D341Med (cell line): ENCODE measurements at regions not wholly inside any gene's neighbourhood (a gene's known extent, or its start where the extent isn't known, plus 50 kb on each side); places are given as distances from the start of the nearest gene placed in this dataset.
"Not testable (repeated sequence)": the region's sequence is repeated elsewhere in the genome, so short reads cannot be mapped to it uniquely, and the experiment has no call there.

ENCODE experiments used
- DNase-seq: peaks from one replicate; pipeline ENCODE4 v3.0.0; 2012; ENCODE audit warnings: low spot score

DNA sequence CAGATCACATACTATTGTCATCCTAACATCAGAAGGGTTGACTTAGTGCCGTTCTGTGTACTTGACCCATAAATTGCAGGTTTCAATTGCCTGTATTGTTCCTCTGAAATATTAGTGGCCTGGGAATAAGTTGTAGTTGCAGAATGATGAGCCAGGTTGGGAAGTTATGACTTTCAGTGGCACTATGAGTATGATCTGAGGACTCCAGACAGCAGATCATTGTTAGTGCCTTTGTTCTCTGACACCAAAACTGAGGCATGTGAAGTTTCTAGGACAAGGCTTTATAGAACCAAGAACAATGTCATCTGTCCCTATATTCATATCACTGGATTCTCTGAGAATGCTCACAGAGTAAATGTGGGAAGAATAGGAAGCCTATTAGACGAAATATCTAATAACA, 403.7 kb downstream of the STK39 start:
- no peak for DNase-seq

DNA sequence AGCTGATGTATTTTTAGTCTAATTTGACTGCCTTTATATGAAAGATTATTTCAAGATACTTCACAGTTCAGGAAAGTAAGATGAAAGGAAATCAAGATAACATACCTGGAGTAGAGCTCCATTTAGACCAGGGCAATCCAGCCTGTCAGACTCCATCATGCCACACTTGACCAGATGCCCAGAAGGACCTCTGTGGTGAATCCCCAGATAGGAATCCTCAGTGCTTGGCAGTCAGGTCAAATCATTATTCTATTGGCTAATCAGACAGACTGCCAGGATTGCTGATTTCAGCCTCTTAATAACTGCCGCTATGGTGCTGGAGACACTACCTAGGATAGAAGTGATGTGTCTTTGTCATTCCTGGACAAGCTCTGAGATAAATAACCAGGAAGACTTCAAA, 404.2 kb downstream of the STK39 start:
- DNase-seq = no peak

DNA sequence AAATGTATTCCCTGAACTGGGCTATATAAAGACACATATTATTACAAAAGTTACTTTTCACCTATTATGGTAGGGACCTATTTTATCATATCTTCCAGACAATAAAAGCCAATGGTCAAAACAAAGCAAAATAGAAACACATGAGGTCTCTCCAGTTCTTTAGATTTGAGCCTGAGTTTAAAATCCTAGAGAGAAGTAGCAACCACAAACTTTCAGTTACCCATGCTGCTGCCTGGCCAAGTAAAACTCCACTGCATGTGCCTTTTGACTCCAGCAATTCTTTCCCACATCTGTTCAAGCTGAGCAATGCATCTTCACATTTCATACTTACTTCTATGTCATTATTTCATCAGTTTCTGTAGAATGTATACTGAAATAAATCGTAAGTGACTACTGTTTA, 405.3 kb downstream of the STK39 start:
- no peak for DNase-seq

DNA sequence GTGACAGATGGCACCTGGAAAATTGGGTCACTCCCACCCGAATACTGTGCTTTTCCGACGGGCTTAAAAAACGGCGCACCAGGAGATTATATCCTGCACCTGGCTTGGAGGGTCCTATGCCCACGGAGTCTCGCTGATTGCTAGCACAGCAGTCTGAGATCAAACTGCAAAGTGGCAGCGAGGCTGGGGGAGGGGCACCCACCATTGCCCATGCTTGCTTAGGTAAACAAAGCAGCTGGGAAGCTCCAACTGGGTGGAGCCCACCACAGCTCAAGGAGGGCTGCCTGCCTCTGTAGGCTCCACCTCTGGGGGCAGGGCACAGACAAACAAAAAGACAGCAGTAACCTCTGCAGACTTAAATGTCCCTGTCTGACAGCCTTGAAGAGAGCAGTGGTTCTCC, 412.1 kb downstream of the STK39 start:
- not testable (repeated sequence) for DNase-seq

DNA sequence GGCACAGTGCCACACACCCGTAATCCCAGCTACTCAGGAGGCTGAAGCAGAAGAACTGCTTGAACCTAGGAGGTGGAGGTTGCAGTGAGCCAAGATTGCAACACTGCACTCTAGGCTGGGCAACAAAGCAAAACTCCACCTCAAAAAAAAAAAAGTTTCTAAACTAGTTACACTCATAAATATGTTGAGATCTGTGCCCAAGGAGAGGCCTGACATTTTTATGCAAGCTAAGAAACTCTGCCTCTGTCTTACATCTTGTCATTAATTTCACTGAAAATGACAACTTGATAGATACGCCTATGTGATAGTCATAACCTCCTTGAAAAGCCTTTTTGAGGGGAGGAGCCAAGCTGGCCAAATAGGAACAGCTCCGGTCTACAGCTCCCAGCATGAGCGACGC, 412.7 kb downstream of the STK39 start:
- DNase-seq = no peak

DNA sequence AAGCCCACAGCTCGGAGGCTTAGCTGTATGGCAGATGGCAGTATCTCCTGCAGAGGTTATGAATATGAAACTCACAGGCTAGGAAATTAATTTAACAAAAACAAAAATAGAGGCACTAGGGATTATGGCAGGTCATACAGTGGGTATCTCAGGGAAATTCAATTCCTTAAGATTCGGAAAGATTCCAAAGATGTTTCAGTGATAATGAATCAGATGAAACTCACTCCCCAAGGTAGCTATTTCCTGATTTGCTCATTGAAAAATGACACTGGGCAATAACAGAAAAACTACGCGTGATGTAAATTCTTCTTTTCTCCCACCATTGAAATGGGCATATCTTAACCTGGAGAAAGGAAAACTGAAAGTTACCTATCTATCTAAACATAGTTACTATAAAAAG, 414.1 kb downstream of the STK39 start:
- DNase-seq = no peak

DNA sequence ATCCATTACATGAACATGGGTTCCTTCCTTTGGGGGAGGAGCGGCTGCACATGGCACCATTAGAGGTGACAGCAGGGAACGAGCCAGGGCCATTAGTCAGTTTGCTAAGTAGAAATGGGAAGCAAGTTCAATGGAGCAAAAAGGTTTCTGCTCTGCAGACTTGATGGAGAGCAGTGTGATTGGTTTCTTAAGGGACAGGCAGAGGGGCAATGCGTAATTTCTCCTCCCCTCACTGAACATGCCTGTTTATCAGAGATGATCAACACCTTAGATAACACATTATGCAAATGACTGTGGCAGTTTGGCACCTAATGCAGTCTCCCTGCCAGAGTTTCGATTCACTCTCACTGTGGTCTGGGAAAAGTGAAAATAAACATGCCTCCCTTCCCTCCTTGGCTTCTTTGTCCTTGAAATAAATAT, 414.5 kb downstream of the STK39 start:
- no peak for DNase-seq

DNA sequence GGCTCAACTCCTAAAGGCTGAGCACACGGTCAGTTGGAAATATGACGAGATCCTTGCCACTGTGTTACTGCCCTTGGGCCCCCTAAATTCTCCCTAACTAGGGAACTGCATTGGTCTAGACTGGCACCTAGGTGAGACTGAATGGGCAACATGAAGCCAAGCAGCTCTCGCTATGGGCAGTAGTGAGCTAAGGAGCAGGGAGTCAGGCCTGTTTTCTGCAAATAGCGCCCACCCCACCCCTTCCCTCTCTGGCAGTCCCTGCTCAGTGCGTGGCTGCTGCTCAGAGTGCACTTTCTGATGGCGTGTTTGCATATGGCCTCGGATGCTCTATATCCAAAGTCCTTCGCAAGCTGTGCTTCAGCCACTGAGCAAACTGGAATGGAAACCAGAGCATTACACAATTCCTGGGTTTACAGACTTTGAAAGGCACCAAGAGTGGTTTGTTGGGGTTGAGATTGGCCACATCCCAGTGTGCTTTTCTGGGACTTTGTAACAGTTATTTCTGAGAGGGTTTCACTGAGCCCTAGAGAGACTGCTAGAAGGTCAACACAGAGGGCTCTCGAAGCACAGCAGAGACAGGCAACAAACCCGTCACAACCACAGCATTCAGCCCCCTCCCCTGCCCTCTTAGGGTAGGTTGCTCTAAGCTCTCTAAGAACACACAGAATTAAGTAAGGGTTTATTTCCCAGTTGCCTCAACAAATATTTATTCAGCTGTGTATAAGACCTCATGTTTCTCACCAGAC, 419.9 kb downstream of the STK39 start:
- no peak for DNase-seq

DNA sequence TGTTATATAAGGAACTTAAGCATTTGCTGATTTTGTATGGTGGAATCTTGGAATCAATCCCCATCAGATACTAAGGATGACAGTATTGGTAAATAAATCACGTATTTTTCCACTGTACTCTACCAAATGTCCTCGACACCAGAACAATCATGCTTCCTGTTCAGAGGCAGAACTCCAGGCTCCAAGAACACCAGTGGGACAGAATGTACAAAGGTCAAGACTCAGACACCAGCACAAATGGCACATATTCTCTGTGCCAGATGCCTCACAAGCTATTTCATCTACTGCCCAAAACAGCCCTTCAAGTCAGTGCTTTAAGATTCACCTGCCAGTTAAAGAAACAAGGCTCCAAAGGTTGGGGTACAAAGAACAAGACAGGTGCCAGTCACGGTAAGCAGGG, 420.5 kb downstream of the STK39 start:
- no peak for DNase-seq

DNA sequence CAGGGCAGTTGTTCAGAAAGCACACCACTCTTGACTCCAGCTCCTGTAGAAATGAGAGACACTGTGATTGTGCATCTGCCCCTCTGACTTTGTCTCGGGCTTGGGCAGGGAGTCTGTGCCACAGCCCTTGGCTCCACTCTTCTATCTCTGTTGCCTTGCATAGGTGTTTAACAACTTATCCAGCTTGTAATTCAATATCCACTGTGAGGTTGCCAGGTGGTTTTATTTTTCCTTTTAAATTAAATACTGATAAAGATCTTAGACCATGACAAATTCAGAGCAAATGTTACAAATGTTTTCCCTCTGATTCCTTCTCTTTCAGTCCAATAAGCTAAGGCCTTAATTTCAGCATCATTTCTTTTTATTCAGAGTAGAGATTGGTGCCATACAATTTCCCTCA, 421.7 kb downstream of the STK39 start:
- DNase-seq = no peak

DNA sequence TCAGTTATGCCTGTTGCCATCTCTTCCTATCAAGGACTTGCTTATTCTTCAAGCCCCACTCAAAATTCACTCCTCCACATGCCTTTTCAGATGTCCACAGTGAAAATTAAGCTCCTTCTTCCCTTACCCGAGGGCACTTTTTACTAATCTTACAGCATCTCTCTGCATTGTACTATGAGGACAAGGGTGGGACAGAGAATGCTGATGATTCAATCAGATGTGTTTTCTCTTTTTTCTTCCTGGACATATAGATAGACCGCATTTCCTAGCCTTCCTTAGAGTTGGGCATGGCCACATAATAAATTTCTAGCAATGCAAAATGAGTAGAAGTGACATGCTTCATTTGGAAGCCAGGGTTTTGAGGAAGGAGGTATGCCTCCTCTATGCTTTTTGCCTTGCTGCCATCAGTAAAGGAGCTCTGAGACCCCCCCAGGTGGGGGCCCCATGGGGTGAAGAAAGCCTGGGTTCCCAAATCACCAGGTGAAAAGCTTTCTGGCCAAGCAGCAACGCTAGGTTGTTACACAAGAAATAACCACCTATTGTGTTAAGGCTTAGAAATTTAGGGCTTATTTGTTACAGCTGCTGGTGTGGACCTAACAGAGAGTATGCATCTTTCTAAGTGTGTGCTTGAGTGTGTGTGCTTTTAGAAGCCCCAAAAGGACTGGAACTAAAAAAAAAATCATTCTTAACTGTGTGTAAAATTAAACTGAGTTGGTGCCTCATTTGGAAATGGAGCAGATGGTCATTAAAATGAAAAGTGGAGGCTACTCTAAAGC, 424.5 kb downstream of the STK39 start:
- DNase-seq = no peak

DNA sequence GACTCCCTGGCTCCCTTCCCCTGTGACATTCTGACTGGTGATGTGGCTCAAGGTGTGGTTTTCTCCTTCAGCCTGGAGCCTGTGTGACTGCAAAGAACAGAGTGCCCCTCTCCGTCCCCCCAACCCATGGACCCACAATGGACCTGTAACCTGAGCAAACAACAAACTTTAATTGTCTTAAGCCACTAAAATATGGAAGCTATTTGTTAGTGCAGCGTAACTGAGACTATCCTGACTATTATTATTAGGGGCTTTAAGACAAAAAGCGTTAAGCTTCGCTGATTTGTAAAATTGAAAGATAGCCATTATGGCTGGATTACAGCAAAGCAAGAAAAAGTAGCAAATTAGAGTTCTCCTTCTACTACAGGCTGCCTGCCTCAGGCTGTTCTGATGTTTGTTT, 426.9 kb downstream of the STK39 start:
- no peak for DNase-seq

DNA sequence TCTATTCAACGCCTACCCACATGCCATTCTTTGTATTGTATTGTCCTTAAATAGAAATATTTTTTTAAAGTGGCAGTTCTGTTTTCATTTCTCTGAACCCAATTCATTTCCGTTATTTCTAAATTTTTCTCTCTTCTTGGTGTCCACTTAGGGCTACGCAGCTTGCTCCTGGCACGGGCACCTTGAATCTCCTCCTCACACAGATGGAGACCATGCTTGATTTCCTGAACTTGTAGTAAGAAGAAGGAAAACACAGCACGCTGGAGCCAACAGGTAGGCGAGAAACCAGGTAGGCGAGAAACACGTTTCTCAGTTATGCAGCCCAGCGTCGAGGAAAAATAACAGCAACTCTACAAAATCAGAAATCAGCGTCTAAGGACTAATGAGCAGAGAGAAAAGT, 428.9 kb downstream of the STK39 start:
- DNase-seq = no peak

DNA sequence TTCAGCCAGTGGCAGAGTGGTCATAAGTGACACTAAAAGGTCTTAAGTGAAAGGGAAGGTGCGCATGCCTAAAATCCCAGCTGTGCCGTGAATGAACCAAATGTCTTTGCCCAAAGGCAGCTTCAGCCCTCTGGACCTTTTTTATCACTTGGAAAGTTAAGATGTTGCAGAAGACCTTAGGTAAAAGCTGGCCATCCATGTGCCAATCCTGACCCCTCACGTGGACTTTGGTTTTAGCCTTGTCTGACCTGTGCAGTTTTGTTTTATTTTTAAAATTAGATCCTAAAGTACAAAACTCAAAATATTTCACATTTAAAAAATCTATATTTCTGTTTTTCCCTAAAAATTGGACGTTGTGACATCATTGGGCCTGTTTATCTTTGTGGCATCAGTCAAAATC, 429.5 kb downstream of the STK39 start:
- DNase-seq = no peak

DNA sequence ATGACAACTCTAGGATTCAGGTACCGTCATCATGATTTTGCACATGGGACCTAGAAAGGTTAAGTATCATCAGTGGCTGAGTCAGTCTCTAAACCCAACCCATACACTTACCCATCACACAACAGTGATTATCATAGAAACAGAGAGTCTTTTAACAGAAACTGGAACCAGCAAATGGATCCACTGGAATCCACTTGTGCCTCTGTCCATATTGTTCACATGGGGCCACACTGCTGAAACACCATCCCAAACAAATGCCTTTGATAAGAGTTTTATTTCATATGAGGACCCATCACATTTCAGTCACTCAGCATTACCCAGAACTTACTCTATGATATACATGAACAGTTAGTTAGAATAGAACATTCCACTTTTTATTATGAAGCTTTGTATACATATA, 430.0 kb downstream of the STK39 start:
- DNase-seq = no peak

DNA sequence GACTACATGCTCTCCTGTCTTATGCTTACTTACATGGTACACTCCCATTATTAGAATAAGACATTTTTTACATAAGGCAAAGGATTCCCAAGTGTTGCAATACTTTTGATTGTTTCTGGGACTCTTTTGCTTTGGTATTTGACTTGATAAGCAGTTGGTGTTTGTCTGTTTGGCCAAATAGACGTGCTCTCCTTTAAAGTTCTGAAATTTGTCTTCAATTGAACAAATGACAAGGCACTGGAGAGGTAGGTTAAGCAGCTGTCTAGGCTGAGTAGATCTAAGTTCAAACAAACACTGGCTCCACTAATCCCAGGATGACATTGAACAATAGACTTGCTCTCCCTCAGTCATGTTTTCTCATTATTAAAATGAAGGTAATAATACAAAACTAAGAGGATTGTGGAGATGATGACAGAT, 430.5 kb downstream of the STK39 start:
- DNase-seq = no peak

DNA sequence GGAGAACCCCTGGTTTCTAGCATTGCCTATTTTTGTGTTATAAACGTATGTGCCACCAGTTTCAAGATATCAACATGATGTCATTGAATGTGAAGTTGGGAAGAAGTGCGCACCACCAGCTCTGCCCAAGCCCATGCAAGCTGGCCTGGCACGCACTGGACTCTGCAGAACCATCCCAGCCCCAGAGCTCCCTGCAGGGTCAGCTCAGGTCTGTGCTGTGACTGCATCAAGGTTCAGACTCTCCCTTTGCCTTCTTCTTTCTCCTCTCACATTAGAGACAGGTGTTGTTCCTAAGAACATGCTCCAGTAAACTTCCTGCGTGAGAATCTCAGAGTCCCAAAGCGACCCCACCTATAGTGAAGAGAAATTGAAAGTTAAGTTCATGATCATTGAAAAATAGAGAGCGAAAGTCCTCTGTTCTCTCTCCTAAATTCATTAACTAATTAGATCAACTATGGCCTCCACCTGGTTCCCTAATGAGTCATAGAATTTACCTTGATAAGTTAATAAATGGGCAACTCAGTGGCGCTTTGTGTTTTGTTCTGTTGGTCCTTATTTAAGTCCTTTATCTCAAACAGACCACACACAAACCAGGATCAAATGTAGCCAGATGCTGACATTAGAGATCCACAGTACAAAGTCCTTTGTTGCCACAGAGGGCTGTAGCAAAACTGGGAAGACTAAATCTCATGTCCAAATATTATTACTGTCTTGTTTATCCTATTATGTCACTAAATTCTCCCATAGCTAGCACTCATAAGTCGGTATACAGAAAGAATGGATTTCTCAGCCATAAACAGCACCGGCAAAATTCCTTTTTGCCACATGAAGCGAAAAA, 432.3 kb downstream of the STK39 start:
- no peak for DNase-seq

DNA sequence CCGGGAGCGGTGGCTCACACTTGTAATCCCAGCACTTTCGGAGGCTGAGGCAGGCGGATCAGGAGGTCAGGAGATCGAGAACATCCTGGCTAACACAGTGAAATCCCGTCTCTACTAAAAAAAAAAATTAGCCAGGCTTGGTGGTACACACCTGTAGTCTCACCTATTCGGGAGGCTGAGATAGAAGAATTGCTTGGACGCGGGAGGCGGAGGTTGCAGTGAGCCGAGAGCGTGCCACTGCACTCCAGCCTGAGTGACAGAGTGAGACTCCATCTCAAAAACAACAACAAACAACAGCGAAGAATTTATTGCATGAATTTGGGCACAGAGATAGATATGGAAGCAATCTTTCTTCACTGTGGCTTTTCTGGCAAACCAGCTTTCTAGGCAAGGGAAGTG, 432.9 kb downstream of the STK39 start:
- not testable (repeated sequence) for DNase-seq

DNA sequence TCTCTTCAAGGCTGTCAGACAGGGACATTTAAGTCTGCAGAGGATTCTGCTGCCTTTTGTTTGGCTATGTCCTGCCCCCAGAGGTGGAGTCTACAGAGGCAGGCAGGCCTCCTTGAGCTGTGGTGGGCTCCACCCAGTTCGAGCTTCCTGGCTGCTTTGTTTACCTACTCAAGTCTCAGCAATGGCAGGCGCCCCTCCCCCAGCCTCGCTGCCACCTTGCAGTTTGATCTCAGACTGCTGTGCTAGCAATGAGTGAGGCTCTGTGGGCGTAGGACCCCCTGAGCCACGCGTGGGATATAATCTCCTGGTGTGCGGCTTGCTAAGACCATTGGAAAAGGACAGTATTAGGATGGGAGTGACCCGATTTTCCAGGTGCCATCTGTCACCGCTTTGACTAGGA, 437.6 kb downstream of the STK39 start:
- not testable (repeated sequence) for DNase-seq

DNA sequence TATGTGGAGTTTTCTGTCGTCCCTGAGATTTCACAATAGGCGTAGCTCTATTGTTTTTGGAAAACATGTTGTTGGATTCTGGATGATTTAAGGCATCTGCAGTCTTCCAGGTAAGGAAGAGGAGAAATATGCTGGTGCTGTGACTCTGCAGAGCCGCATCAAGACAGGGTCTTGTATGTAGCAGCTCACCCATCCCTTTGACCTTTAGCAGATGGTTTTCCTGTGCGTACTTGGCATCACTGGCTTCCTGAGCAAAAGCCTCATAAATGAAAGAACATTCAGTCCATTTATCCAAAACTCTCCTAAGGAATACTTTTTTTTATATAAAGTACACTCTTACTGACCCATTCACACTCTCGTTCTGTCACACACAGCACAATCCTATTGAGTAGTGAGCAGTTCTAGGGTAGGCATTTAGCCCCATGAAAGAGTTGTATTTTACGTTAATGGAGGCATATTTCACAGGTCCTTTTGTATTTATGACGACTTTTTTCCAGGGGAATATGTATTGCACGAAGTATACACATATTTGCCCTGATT, 443.9 kb downstream of the STK39 start:
- DNase-seq = no peak

DNA sequence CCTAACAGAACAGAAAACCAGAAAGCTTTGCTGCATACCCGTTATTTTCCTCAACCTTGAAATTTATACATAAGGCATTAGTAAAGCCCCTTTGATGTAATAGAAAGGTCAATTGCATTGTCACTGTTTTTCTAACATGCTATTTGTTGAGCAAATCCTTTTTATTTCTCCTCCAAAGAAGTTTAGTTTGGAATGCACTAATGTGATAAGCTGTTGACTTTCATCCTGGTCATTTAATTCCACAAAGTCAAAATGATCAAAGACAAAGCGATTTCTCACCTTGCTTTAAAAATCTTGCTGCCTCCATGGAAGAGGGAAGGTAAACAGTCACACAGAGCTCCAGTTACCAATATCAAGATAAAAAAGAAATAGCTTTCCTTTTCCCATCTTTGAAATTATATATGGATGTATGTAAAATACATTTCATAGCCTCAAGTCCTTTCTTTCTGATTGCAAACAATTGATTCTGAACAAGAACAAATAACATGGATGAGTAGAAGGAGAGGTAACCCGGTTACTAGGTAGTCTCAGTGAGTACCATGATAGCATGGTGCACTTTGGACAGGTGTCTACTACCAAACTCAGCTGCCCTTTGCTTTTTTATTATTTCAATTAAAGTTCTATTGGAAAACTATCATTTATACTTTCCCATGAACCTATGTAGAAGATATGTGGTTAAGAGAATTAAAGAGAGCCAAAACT, 452.7 kb downstream of the STK39 start:
- no peak for DNase-seq

DNA sequence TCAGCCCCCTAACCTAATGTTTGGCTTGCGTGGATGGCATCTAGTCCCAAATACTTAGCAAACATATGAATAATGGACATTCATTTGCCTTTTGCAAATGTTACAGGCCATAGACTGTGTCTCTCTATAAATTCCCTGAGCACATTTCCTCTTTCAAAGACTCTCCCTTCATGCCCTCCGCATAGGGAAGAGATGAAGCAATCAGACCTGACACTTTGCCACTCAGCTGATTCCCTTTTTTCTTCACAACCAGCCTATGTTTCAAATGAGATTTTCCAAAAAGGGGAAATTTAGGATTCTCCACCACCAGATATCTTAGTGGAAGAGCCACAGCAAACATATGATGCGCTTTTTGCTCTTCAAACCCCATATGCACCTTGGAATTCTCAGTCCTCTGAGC, 453.7 kb downstream of the STK39 start:
- DNase-seq = no peak
